ENCODE measurements at regions not wholly inside any gene's neighbourhood (a gene's known extent, or its start where the extent isn't known, plus 50 kb on each side); places are given as distances from the start of the nearest gene placed in this dataset.

DNA sequence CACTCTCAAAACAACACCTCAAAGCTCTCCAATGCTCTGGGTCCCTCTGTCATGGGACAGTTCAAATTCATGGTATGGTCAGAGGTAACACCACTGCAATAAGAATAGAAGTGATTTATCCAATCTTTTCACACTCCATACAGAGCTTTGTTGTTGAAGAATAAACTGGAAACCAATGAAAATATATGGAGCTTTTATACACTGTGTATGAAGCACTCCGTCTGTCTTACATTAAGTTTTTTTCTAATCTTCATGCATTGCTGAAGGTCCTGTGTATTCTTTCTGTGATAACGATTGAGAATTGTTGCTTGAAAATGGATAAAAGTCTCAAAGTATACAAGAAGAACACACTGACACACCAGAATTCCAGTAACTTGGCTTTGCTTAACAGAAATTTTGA is 603.7 kb upstream of the LUZP2 start:
- TF ChIP-seq CTCF (IDR thresholded peaks at IDR 0.05) = no peak
- H3K27me3 ChIP-seq = no peaks in the 10 kb centered on the region
- H3K36me3 ChIP-seq = no peaks in the 10 kb centered on the region
- no peak overlapping the region for H3K27ac ChIP-seq
- no peaks in the 10 kb centered on the region for H3K4me1 ChIP-seq
- no peaks in the 10 kb centered on the region for H3K9me3 ChIP-seq
- intact Hi-C loops (cut with DNase I; ENCODE audit: low total_unique reads) = no loop called here
- no peak overlapping the region for H3K4me3 ChIP-seq
- DNase-seq = no peak

DNA sequence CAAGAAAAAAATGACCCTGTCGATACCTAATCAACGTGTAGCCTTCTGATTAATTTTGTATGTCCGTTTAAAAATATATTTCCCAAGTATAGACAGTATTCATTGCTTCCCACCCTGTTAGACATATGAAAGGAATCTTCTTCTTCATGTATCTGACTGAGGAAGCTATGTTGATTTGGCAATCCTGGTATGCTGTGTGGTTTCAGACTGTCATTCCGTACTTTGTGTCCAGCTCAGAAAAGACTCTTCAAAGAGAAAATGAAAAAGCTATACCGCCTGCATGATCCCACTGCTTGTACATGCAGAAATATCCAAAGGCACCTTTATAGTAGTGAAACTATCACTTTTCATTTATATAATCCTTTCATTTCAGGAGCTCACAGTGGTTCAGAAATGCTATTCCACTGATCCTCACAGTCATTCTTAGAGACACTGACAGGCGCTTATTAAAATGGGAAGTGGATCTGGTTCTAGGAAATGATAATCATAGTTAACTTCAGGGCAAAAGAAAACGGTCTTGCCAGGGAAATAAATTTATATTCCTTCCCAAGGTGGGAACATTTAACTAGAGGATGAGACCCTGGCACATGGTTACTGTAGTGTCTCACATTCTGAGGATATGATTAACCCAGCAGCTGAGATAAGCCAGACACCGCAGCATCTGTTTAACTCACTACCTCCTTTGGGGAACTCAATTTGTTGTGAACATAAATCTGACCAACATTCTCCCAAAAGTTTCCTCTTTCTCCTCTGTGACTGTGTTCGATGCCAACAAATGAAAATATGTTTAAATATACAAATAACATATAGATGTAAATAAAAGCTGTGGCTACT is 599.2 kb upstream of the LUZP2 start:
- H3K4me3 ChIP-seq = no peak overlapping the region
- H3K27ac ChIP-seq = no peak overlapping the region
- intact Hi-C loops (cut with DNase I; ENCODE audit: low total_unique reads) = no loop called here
- H3K4me1 ChIP-seq = no peaks in the 10 kb centered on the region
- TF ChIP-seq CTCF (IDR thresholded peaks at IDR 0.05) = no peak
- no peaks in the 10 kb centered on the region for H3K9me3 ChIP-seq
- no peak for DNase-seq
- H3K27me3 ChIP-seq = no peaks in the 10 kb centered on the region
- no peaks in the 10 kb centered on the region for H3K36me3 ChIP-seq

DNA sequence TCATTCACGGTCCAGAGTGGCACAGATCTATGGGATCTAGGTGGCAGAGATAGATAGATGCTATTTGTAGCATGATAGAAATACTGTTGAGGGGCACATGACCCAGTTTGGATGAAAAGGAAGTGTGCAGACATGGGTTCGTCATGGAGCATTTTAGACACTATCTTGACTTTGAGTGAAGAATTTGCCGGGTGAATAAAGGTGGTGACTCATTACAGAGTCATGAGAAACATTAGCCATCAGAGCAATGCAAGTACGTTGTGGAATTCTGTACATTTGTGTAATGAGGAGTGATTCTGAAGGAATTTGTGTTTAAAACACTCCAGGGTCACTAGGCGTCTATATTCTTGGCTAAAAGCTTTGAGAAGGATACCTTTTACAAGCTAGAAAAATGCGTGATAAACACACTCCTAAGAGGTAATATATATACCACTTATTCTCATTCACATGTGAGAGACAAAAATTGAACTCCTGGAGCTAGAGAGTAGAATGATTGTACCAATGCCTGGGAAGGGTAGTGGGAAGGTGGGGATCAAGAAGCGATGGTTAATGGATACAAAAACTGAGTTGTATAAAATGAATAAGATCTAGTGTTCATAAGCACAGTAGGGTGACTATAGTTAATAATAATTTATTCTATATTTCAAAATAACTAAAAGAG is 593.7 kb upstream of the LUZP2 start:
- DNase-seq = no peak
- Histone ChIP-seq H3K4me3 (no peak overlapping the region), H3K9me3 (no peaks in the 10 kb centered on the region), H3K36me3 (no peaks in the 10 kb centered on the region), H3K27me3 (no peaks in the 10 kb centered on the region), H3K27ac (no peak overlapping the region), H3K4me1 (peaks cover 0 to 4% (median 0%) of the 10 kb centered on the region in 4 donors)
- intact Hi-C loops (cut with DNase I; ENCODE audit: low total_unique reads) = no loop called here
- TF ChIP-seq CTCF (IDR thresholded peaks at IDR 0.05) = no peak

- Histone ChIP-seq H3K4me3 (no peak overlapping the region), H3K27me3 (no peaks in the 10 kb centered on the region), H3K9me3 (no peaks in the 10 kb centered on the region), H3K4me1 (no peaks in the 10 kb centered on the region), H3K27ac (no peak overlapping the region), H3K36me3 (no peaks in the 10 kb centered on the region)
- TF ChIP-seq CTCF (IDR thresholded peaks at IDR 0.05) = no peak
- intact Hi-C loops (cut with DNase I; ENCODE audit: low total_unique reads) = no loop called here
- DNase-seq = no peak
These were observed 577.4 kb upstream of the LUZP2 start for GRCh38 chr11:23919455-23919854.

- Histone ChIP-seq H3K4me3 (no peak overlapping the region), H3K4me1 (no peaks in the 10 kb centered on the region), H3K9me3 (no peaks in the 10 kb centered on the region), H3K36me3 (no peaks in the 10 kb centered on the region), H3K27ac (no peak overlapping the region), H3K27me3 (no peaks in the 10 kb centered on the region)
- no peak for DNase-seq
- TF ChIP-seq CTCF (IDR thresholded peaks at IDR 0.05) = no peak
- intact Hi-C loops (cut with DNase I; ENCODE audit: low total_unique reads) = no loop called here
These were observed 573.5 kb upstream of the LUZP2 start for GRCh38 chr11:23923357-23923756.

All from tibial artery (tissue), 4 donors.